CD4-positive, alpha-beta memory T cell (primary cell): ENCODE measurements at regions not wholly inside any gene's neighbourhood (a gene's known extent, or its start where the extent isn't known, plus 50 kb on each side); places are given as distances from the start of the nearest gene placed in this dataset.

ENCODE experiments used
- CTCF ChIA-PET: fragments of 350-600 bp; sonication (Branson Sonifier 250); formaldehyde crosslinking; loops from one replicate; lab custom pipeline; 2021; ENCODE audit warnings: inconsistent platforms; ENCODE audit not compliant: partially characterized antibody; lab: Charles Lee
- POLR2A ChIA-PET: fragments of 350-600 bp; sonication (Branson Sonifier 250); formaldehyde crosslinking; loops from one replicate; lab custom pipeline; 2021; ENCODE audit not compliant: partially characterized antibody; lab: Charles Lee
- DNase-seq, 5 donors: peaks; one replicate each; pipeline versions ENCODE4 v3.0.0 to v3.0.0-alpha.2; 2020 to 2022; ENCODE audit warnings: mixed read lengths in 1 of 5
- H3K27ac ChIP-seq: one replicate; pipeline ENCODE4 v1.7.0; 2013; ENCODE audit warnings: low read depth, low read length
- H3K27me3 ChIP-seq: 2 replicates; pipeline ENCODE4 v1.7.0; 2013; ENCODE audit warnings: mild to moderate bottlenecking, low read length, moderate library complexity; ENCODE audit not compliant: insufficient read depth
- H3K36me3 ChIP-seq: 2 replicates; pipeline ENCODE4 v1.7.0; 2013; ENCODE audit warnings: mild to moderate bottlenecking, low read length, moderate library complexity; ENCODE audit not compliant: insufficient read depth
- H3K4me1 ChIP-seq: 2 replicates; pipeline ENCODE4 v1.7.0; 2013; ENCODE audit warnings: mild to moderate bottlenecking, low read length, moderate library complexity; ENCODE audit not compliant: insufficient read depth
- H3K4me3 ChIP-seq, 2 donors: one replicate each; pipeline ENCODE4 v1.7.0; 2013; ENCODE audit warnings: low read length in 2 of 2, mild to moderate bottlenecking in 1 of 2
- H3K9me3 ChIP-seq, 2 donors: one replicate each; pipeline ENCODE4 v1.7.0; 2013; ENCODE audit warnings: low read length in 2 of 2, control low read depth in 1 of 2; ENCODE audit not compliant: control insufficient read depth in 1 of 2
- H3K27ac Mint-ChIP-seq, 7 donors: one replicate each; pipeline ENCODE4 v1.8.0; 2020 to 2021; ENCODE audit warnings: mixed read lengths in 7 of 7, mild to moderate bottlenecking in 6 of 7, inconsistent platforms in 3 of 7, moderate library complexity in 3 of 7
- H3K27me3 Mint-ChIP-seq, 2 donors: one replicate each; pipeline ENCODE4 v1.8.0; 2020 to 2021; ENCODE audit warnings: mixed read lengths in 2 of 2
- H3K36me3 Mint-ChIP-seq, 2 donors: one replicate each; pipeline ENCODE4 v1.8.0; 2020 to 2021; ENCODE audit warnings: mixed read lengths in 2 of 2, inconsistent platforms in 1 of 2, mild to moderate bottlenecking in 1 of 2
- H3K4me1 Mint-ChIP-seq, 4 donors: one replicate each; pipeline ENCODE4 v1.8.0; 2020 to 2021; ENCODE audit warnings: mixed read lengths in 4 of 4, mild to moderate bottlenecking in 1 of 4
- H3K4me3 Mint-ChIP-seq, 8 donors: one replicate each; pipeline ENCODE4 v1.8.0; 2020 to 2021; ENCODE audit warnings: mixed read lengths in 8 of 8, mild to moderate bottlenecking in 7 of 8, moderate library complexity in 6 of 8, inconsistent platforms in 3 of 8
- H3K9me3 Mint-ChIP-seq, 8 donors: one replicate each; pipeline ENCODE4 v1.8.0; 2020 to 2021; ENCODE audit warnings: mixed read lengths in 8 of 8, mild to moderate bottlenecking in 5 of 8, inconsistent platforms in 3 of 8, moderate library complexity in 1 of 8
- intact Hi-C: fragments of 100-400 bp; cut with micrococcal nuclease; formaldehyde crosslinking; loops from one replicate; pipeline ENCODE4 v1.15.1; 2023

DNA sequence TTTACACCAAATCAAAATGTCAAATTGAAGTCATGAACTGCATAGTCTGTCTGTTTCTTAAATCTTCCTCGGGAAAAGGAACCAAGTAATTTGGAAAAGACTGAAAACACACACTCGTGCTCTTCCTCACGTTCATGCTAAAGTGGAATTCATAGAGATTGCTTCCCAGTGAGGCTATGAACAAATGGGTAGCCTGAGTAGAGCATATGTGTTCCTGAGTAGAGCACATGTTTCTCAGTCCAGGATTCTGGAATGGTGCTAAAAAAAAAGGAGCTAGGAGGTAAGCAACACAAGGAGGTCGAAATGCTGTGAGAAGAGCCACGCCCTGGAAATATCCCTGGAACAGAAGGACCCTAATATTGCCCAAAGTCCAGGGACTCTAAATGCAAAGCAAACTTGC, 494.2 kb upstream of the THBS1 start:
- H3K36me3 Mint-ChIP-seq: no peaks in the 10 kb centered on the region

DNA sequence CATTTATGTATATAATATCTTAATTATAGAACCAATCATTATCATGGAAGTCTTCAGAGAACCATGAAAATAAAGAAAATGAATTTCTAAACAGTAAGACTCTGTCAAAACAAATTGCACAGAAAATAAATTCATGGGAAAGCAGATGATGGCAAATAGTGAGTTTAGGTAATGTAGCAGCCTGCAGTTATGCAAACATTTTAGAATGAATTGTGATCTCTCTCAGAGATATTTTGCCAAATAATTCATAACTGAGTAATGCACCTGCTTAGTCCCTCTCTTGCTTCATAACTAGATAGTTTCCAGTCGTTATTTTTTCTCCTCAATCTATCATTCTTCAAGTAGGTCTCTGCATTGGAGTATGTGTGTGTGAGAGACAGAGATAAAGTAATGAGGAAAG, 492.7 kb upstream of the THBS1 start:
- intact Hi-C loops: no loop called here
- no peak overlapping the region for H3K4me3 Mint-ChIP-seq
- ChIA-PET POLR2A (no interaction called here), CTCF (no interaction called here)
- Histone ChIP-seq H3K4me1 (no peaks in the 10 kb centered on the region), H3K27ac (no peak overlapping the region), H3K9me3 (no peaks in the 10 kb centered on the region), H3K4me3 (no peak overlapping the region), H3K36me3 (no peaks in the 10 kb centered on the region), H3K27me3 (no peaks in the 10 kb centered on the region)
- H3K9me3 Mint-ChIP-seq: no peaks in the 10 kb centered on the region
- no peak overlapping the region for H3K27ac Mint-ChIP-seq
- no peaks in the 10 kb centered on the region for H3K36me3 Mint-ChIP-seq
- H3K4me1 Mint-ChIP-seq: no peaks in the 10 kb centered on the region
- peaks cover 13 to 15% of the 10 kb centered on the region in 2 donors for H3K27me3 Mint-ChIP-seq
- DNase-seq: no peak

More for the DNA sequence above, 494.2 kb upstream of the THBS1 start:
- no peak for DNase-seq
- H3K27me3 ChIP-seq: no peaks in the 10 kb centered on the region
- ChIA-PET POLR2A (no interaction called here), CTCF (interaction anchor here (1.4 kb wide), 1 partner anchor 9 kb away, joined by 3 read pairs; no protein-coding TSS in a partner anchor)
- H3K27ac ChIP-seq: no peak overlapping the region
- H3K36me3 ChIP-seq: no peaks in the 10 kb centered on the region
- Mint-ChIP-seq H3K9me3 (peaks cover 0 to 2% (median 0%) of the 10 kb centered on the region in 8 donors), H3K27ac (no peak overlapping the region), H3K27me3 (peaks cover 13 to 15% of the 10 kb centered on the region in 2 donors), H3K4me1 (no peaks in the 10 kb centered on the region), H3K4me3 (no peak overlapping the region)
- no peaks in the 10 kb centered on the region for H3K4me1 ChIP-seq
- intact Hi-C loops: no loop called here
- no peaks in the 10 kb centered on the region for H3K9me3 ChIP-seq
- no peak overlapping the region for H3K4me3 ChIP-seq

- Mint-ChIP-seq H3K27me3 (peaks cover 8 to 12% of the 10 kb centered on the region in 2 donors), H3K4me3 (no peak overlapping the region), H3K27ac (no peak overlapping the region), H3K36me3 (no peaks in the 10 kb centered on the region), H3K4me1 (no peaks in the 10 kb centered on the region), H3K9me3 (peaks cover 0 to under 1% (median 0%) of the 10 kb centered on the region in 8 donors)
- Histone ChIP-seq H3K9me3 (no peaks in the 10 kb centered on the region), H3K27me3 (no peaks in the 10 kb centered on the region), H3K4me1 (no peaks in the 10 kb centered on the region), H3K4me3 (no peak overlapping the region), H3K36me3 (no peaks in the 10 kb centered on the region), H3K27ac (no peak overlapping the region)
- POLR2A ChIA-PET: no interaction called here
- peak in 1 of 5 donors; percentile 38 for DNase-seq
- intact Hi-C loops: no loop called here
- CTCF ChIA-PET: no interaction called here
Observed at GRCh38 chr15:39092354-39092753, 488.5 kb upstream of the THBS1 start.

- Mint-ChIP-seq H3K27me3 (peaks cover 7 to 10% of the 10 kb centered on the region in 2 donors), H3K4me1 (no peaks in the 10 kb centered on the region), H3K36me3 (no peaks in the 10 kb centered on the region), H3K4me3 (no peak overlapping the region), H3K27ac (no peak overlapping the region), H3K9me3 (peaks cover 0 to 2% (median 0%) of the 10 kb centered on the region in 8 donors)
- intact Hi-C loops: no loop called here
- Histone ChIP-seq H3K27me3 (no peaks in the 10 kb centered on the region), H3K36me3 (no peaks in the 10 kb centered on the region), H3K4me1 (no peaks in the 10 kb centered on the region), H3K9me3 (no peaks in the 10 kb centered on the region), H3K27ac (no peak overlapping the region), H3K4me3 (no peak overlapping the region)
- CTCF ChIA-PET: no interaction called here
- POLR2A ChIA-PET: no interaction called here
- no peak for DNase-seq
Observed at GRCh38 chr15:39092761-39093160, 488.1 kb upstream of the THBS1 start.

DNA sequence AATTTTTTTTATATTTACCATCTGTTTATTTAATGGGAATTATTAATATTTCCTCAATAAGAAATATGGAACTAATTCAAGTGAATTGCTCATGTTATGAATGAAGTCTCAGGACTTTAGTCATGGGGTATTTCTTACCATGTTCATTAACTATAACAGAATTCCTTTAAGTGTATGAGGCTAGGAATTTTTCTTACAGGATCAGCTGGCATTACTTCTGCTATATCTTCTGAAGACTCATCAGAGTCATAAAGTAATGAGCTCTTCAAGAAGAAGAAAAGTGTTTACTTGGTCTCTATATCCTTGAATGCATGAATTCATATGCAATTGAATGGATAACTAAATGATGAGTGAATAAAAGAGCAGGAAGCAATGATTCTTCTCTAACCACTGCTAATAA, 486.8 kb upstream of the THBS1 start:
- no peak overlapping the region for H3K4me3 Mint-ChIP-seq
- no peaks in the 10 kb centered on the region for H3K9me3 ChIP-seq
- H3K27me3 Mint-ChIP-seq: peaks cover 9 to 14% of the 10 kb centered on the region in 2 donors
- ChIA-PET POLR2A (no interaction called here), CTCF (no interaction called here)
- no peak overlapping the region for H3K27ac ChIP-seq
- H3K9me3 Mint-ChIP-seq: peaks cover 0 to 2% (median 0%) of the 10 kb centered on the region in 8 donors
- H3K4me3 ChIP-seq: no peak overlapping the region
- no peaks in the 10 kb centered on the region for H3K27me3 ChIP-seq
- H3K27ac Mint-ChIP-seq: no peak overlapping the region
- no peaks in the 10 kb centered on the region for H3K36me3 ChIP-seq
- H3K36me3 Mint-ChIP-seq: no peaks in the 10 kb centered on the region
- intact Hi-C loops: no loop called here
- H3K4me1 Mint-ChIP-seq: no peaks in the 10 kb centered on the region
- H3K4me1 ChIP-seq: no peaks in the 10 kb centered on the region
- no peak for DNase-seq

DNA sequence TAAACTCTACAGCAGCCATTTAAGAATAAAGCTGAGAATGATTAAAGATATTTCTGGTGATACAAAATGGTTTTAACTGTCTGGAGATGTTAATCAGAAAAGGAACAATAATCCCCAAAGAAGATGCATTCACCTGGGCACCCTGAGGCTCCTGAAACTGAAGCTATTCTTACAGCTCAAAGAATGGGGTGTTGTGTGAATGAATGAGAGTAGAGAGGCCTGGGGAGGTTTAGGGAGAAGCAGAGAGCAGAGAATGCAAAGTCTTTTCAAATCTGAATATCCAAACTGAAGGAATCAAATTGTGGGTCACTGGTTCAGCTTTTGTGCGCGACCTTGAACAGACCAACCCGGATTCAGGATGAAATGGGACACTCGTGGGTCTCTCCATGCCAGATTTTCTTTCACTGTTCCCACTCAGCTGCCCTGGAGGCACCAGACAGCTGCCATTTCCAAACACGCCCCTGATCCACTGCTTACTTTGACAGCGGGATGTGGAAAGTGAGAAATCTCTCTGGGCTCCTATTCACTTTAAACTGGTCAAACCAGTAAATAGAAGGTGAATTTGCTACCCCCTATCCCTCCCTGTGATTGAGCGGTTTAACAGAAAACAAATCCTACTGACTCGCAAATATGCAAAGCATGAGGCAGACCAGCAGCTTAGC, 485.5 kb upstream of the THBS1 start:
- POLR2A ChIA-PET: no interaction called here
- DNase-seq: no peak
- Histone ChIP-seq H3K4me1 (no peaks in the 10 kb centered on the region), H3K27me3 (peaks cover 1% of the 10 kb centered on the region), H3K27ac (no peak overlapping the region), H3K36me3 (no peaks in the 10 kb centered on the region), H3K9me3 (no peaks in the 10 kb centered on the region), H3K4me3 (no peak overlapping the region)
- Mint-ChIP-seq H3K4me1 (no peaks in the 10 kb centered on the region), H3K27me3 (peaks cover 12 to 15% of the 10 kb centered on the region in 2 donors), H3K9me3 (peaks cover 0 to 2% (median 0%) of the 10 kb centered on the region in 8 donors), H3K27ac (no peak overlapping the region), H3K36me3 (no peaks in the 10 kb centered on the region), H3K4me3 (no peak overlapping the region)
- CTCF ChIA-PET: interaction anchor here (1.2 kb wide), 1 partner anchor 9 kb away, joined by 3 read pairs; no protein-coding TSS in a partner anchor
- intact Hi-C loops: no loop called here

- no peak overlapping the region for H3K4me3 ChIP-seq
- POLR2A ChIA-PET: no interaction called here
- intact Hi-C loops: no loop called here
- Mint-ChIP-seq H3K4me3 (no peak overlapping the region), H3K27me3 (peaks cover 11 to 12% of the 10 kb centered on the region in 2 donors), H3K9me3 (peaks cover 0 to 2% (median 0%) of the 10 kb centered on the region in 8 donors), H3K27ac (no peak overlapping the region), H3K36me3 (no peaks in the 10 kb centered on the region), H3K4me1 (no peaks in the 10 kb centered on the region)
- H3K27ac ChIP-seq: no peak overlapping the region
- no peaks in the 10 kb centered on the region for H3K9me3 ChIP-seq
- no peaks in the 10 kb centered on the region for H3K4me1 ChIP-seq
- H3K36me3 ChIP-seq: no peaks in the 10 kb centered on the region
- CTCF ChIA-PET: interaction anchor here (1.2 kb wide), 1 partner anchor 10 kb away, joined by 3 read pairs; no protein-coding TSS in a partner anchor
- peaks cover 4% of the 10 kb centered on the region for H3K27me3 ChIP-seq
- DNase-seq: no peak
Observed at GRCh38 chr15:39096608-39097205, 484.2 kb upstream of the THBS1 start.
